AG04450 (cell line): ENCODE measurements at regions not wholly inside any gene's neighbourhood (a gene's known extent, or its start where the extent isn't known, plus 50 kb on each side); places are given as distances from the start of the nearest gene placed in this dataset.
"Not testable (repeated sequence)": the region's sequence is repeated elsewhere in the genome, so short reads cannot be mapped to it uniquely, and the experiment has no call there.

ENCODE experiments used
- CTCF ChIA-PET: fragments of 300-600, 350-600 bp; formaldehyde crosslinking; extraction: SDS; loops from one replicate; lab custom pipeline; 2022; ENCODE audit warnings: antibody characterized with exemption, inconsistent platforms; lab: Charles Lee
- POLR2A ChIA-PET: fragments of 350-600 bp; formaldehyde crosslinking; extraction: SDS; loops from one replicate; lab custom pipeline; 2021; ENCODE audit warnings: antibody characterized with exemption, inconsistent platforms; lab: Yijun Ruan, JAX
- DNase-seq: peaks from one replicate; pipeline ENCODE4 v3.0.0-alpha.2; 2011; ENCODE audit warnings: low read depth, low spot score
- H3K27ac ChIP-seq: one replicate; pipeline ENCODE4 v1.5.1; 2012; ENCODE audit warnings: low read depth, low read length, control low read depth
- H3K27me3 ChIP-seq: one replicate; pipeline ENCODE4 v1.6.0; 2012; ENCODE audit warnings: low read length; ENCODE audit not compliant: control insufficient read depth, insufficient read depth
- H3K4me3 ChIP-seq: 2 replicates; pipeline ENCODE4 v1.5.1; 2011; ENCODE audit warnings: mild to moderate bottlenecking, low read depth, low read length, control low read depth
- H3K9me3 ChIP-seq: 2 replicates; pipeline ENCODE4 v1.5.1; 2012; ENCODE audit warnings: low read length; ENCODE audit not compliant: control insufficient read depth, insufficient read depth
- TF ChIP-seq, protein P1 (sequence below): IDR thresholded peaks from 2 replicates; pipeline ENCODE4 v1.5.1; 2011; ENCODE audit warnings: low read depth, low read length, control low read depth, inconsistent platforms

DNA sequence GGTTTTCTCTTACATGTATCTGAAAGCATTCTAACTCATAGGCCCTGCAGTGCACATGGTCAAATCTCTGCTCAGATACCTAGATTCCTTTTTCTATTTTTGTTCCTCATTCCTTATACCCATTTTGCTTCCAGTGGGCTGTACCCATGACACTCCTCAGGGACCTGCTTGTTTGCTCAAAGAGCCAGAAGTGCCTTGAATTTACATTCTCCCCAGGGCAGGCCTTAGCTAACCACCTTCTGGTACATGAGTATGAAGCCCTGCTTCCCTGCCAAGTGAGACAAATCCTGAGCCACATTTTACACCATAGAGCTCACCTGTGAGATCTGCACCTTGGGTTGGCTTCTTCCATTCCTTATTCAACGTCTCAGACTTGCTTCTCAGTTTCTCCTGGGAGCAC lies 326.6 kb upstream of the SASH1 start:
- DNase-seq: no peak
- no peak overlapping the region for H3K4me3 ChIP-seq
- H3K9me3 ChIP-seq: no peaks in the 10 kb centered on the region
- peaks cover 4% of the 10 kb centered on the region for H3K27me3 ChIP-seq
- no peak overlapping the region for H3K27ac ChIP-seq
- CTCF ChIA-PET: no interaction called here
- POLR2A ChIA-PET: no interaction called here
- TF ChIP-seq, protein P1, sequence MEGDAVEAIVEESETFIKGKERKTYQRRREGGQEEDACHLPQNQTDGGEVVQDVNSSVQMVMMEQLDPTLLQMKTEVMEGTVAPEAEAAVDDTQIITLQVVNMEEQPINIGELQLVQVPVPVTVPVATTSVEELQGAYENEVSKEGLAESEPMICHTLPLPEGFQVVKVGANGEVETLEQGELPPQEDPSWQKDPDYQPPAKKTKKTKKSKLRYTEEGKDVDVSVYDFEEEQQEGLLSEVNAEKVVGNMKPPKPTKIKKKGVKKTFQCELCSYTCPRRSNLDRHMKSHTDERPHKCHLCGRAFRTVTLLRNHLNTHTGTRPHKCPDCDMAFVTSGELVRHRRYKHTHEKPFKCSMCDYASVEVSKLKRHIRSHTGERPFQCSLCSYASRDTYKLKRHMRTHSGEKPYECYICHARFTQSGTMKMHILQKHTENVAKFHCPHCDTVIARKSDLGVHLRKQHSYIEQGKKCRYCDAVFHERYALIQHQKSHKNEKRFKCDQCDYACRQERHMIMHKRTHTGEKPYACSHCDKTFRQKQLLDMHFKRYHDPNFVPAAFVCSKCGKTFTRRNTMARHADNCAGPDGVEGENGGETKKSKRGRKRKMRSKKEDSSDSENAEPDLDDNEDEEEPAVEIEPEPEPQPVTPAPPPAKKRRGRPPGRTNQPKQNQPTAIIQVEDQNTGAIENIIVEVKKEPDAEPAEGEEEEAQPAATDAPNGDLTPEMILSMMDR: no peak

DNA sequence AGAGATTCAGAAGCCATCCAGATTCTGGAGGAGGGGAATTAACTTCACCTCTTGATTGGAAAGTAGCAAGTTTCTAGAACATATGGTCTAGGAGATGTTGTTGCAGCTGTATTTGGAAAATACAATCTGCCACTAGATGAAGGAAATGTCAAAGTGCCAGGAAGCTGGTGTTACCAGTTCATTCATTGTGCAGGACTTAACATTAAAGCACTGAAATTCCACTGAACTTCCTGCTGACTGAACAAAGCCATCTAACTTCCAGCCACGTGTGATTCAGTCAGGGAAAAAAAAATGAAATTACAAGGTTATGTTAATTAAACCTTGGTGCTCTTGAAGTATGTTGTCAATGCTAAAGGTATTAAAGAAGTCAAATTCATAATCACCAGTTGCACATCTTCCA lies 321.5 kb upstream of the SASH1 start:
- Histone ChIP-seq H3K9me3 (no peaks in the 10 kb centered on the region), H3K27me3 (no peaks in the 10 kb centered on the region), H3K4me3 (no peak overlapping the region), H3K27ac (no peak overlapping the region)
- no peak for DNase-seq
- ChIA-PET CTCF (no interaction called here), POLR2A (interaction anchor here (0.6 kb wide), 1 partner anchor 209 kb away, joined by 3 read pairs; no protein-coding TSS in a partner anchor)
- TF ChIP-seq, protein P1: no peak

DNA sequence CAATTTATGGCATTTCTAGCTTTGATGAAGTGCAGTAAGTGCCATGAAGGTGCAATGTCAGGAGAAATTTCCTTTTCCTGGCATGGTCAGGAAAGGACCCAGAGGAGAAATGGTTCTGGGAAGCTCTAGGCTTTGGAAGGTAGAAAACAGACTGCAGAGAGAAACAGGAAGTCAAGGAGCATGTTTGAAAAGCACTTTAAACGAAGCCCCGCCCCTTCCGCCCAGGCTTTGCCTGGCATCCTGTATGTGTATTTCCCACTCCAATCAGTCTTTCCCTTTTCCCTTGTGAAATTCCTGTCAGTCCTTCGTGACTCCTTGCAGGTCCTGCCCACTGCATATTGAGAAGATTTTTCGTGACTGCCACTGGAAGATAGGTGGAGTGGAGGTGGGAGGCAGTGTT lies 320.9 kb upstream of the SASH1 start:
- CTCF ChIA-PET: no interaction called here
- POLR2A ChIA-PET: no interaction called here
- no peaks in the 10 kb centered on the region for H3K27me3 ChIP-seq

DNA sequence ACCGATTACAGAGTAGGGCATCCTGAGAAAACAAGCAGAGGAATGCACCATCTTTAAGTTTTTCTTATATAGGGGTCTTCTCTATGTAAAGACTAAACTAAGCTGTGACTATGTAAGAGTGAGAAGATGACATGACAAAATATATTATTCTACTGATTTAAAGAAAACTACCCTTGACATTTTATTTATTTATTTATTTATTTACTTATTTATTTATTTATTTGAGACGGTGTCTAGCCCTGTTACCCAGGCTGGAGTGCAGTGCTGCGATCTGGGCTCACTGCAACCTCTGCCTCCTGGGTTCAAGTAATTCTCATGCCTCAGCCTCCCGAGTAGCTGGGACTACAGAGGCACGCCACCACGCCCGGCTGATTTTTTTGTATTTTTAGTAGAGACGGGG lies 320.4 kb upstream of the SASH1 start:
- CTCF ChIA-PET, DNase-seq, POLR2A ChIA-PET: not testable (repeated sequence)

More for the DNA sequence above, 320.9 kb upstream of the SASH1 start:
- TF ChIP-seq, protein P1: no peak
- no peaks in the 10 kb centered on the region for H3K9me3 ChIP-seq
- H3K4me3 ChIP-seq: no peak overlapping the region
- DNase-seq: no peak
- no peak overlapping the region for H3K27ac ChIP-seq

DNA sequence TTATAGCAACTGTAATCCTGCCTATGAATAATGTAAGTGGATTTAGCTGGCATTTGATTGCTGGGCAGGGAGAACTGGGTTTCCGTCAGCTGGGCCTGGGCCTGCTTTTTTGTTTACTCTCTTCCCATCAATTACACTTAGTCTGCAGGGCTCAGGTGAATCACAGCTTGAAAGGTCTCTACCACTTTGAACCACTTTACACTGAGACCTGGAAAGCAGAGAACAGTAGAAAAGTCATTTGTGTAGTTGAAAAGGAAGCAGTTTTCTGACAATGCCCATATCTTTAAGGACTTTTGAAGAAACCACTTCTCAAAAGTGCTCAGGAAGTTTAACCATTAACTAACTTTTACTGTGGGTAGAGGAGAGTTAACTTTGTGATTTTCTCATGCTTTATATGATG lies 315.4 kb upstream of the SASH1 start:
- no peak for DNase-seq
- CTCF ChIA-PET: no interaction called here
- Histone ChIP-seq H3K27ac (no peak overlapping the region), H3K9me3 (no peaks in the 10 kb centered on the region), H3K27me3 (no peaks in the 10 kb centered on the region), H3K4me3 (no peak overlapping the region)
- POLR2A ChIA-PET: no interaction called here
- TF ChIP-seq, protein P1: no peak

More for the DNA sequence above, 320.4 kb upstream of the SASH1 start:
- not testable (repeated sequence) for H3K27ac ChIP-seq, H3K27me3 ChIP-seq, H3K4me3 ChIP-seq, H3K9me3 ChIP-seq

DNA sequence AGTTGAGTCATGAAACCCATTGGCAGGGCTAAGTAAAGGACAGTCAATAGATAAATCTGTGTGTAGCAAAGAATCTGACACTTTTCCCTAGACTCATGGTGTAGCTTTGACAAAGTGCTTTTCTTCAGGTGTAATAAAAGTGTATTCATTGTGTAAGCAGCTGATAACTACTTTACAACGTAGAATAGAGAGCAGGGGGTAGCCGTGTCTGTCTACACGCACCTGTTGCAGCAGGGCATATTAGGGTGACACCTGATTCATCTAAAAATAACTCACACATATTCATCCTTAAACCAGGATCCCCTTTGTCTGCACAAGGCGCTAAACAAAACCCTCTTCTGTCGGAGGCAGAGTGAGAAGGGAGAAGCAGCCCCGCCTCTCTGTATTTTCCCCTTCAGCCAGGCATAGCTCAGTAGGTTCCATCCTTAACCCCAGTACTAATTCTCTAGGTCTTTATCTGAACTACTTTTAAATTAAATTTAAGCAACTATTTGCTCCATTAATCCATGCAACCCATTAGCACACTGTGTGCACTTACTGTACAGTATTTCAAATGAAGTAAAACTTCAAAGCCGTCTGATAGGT lies 306.7 kb upstream of the SASH1 start:
- H3K4me3 ChIP-seq: no peak overlapping the region
- no peak overlapping the region for H3K27ac ChIP-seq
- POLR2A ChIA-PET: no interaction called here
- CTCF ChIA-PET: no interaction called here
- DNase-seq: no peak
- TF ChIP-seq, protein P1: no peak
- H3K27me3 ChIP-seq: no peaks in the 10 kb centered on the region
- H3K9me3 ChIP-seq: no peaks in the 10 kb centered on the region
